Thyroid gland (tissue), 4 donors: ENCODE measurements at regions not wholly inside any gene's neighbourhood (a gene's known extent, or its start where the extent isn't known, plus 50 kb on each side); places are given as distances from the start of the nearest gene placed in this dataset.

Experiments used
- DNase-seq, 2 donors: peaks; one replicate each; pipeline ENCODE4 v3.0.0-alpha.2; 2019
- H3K27ac ChIP-seq, 3 donors: fragments of 200-600 bp; sonication (generic); 1 replicate in 2 of 3; 2 replicates in 1 of 3; pipeline ENCODE4 v1.5.1; 2016 to 2019; ENCODE audit warnings: mild to moderate bottlenecking in 1 of 3, moderate library complexity in 1 of 3
- H3K27me3 ChIP-seq: fragments of 200-600 bp; sonication (generic); one replicate; pipeline ENCODE4 v1.5.1; 2019
- H3K36me3 ChIP-seq, 2 donors: fragments of 200-600 bp; sonication (generic); one replicate each; pipeline ENCODE4 v1.5.1; 2016 to 2019
- H3K4me1 ChIP-seq, 2 donors: fragments of 200-600 bp; sonication (generic); one replicate each; pipeline ENCODE4 v1.5.1; 2017 to 2019
- H3K4me3 ChIP-seq, 3 donors: fragments of 200-600 bp; sonication (generic); replicated peaks in 1 of 3; 1 replicate in 2 of 3; 2 replicates in 1 of 3; pipeline ENCODE4 v1.5.1; 2016; ENCODE audit warnings: mild to moderate bottlenecking in 1 of 3
- H3K9me3 ChIP-seq: fragments of 200-600 bp; sonication (generic); one replicate; pipeline ENCODE4 v1.5.1; 2017
- POLR2A ChIP-seq, 2 donors: fragments of 450-650 bp; IDR thresholded peaks; one replicate each; pipeline ENCODE4 v1.6.1; 2017; ENCODE audit warnings: antibody characterized with exemption in 2 of 2, mild to moderate bottlenecking in 2 of 2, moderate library complexity in 1 of 2
- WGBS, 2 donors: methylation state at CpG; one replicate each; pipeline ENCODE4 v1.1.5; 2017; 5-methylcytosine and 5-hydroxymethylcytosine counted together
- intact Hi-C: fragments of 100-400 bp; cut with DNase I; formaldehyde crosslinking; loops from one replicate; pipeline ENCODE4 v1.15.1; 2023
- TF ChIP-seq, protein P1 (sequence below), 6 experiments: fragments of 200-600 bp in 3 of 6; fragments of 450-650 bp in 3 of 6; sonication (generic) in 3 of 6; IDR thresholded peaks; one replicate each; pipeline ENCODE4 v1.5.1; 2016 to 2019; ENCODE audit warnings: antibody characterized with exemption in 6 of 6, mild to moderate bottlenecking in 2 of 6, inconsistent platforms in 1 of 6, moderate library complexity in 1 of 6

DNA sequence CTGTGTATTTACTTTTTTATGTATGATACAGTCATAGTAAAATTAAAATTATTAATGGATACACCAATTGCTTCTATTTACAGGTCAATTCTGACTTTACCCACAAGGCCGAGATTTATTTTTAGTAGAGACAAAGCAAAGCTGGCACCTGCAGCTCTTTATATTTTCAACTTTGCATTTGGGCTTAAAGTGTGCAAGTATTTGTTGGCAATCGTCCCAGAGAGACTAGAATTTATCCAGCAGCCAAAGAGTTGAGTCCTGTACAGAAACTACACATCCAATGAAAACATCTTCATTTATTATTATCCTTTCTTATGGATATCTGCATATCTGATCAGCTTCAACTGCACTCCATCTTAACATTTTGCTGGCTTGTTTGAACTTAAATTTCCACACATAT is 485.6 kb downstream of the SOX11 start:
- Histone ChIP-seq H3K27ac (no peak overlapping the region), H3K27me3 (no peaks in the 10 kb centered on the region), H3K36me3 (no peaks in the 10 kb centered on the region), H3K4me1 (peaks cover 17 to 19% of the 10 kb centered on the region in 2 donors), H3K9me3 (no peaks in the 10 kb centered on the region), H3K4me3 (no peak overlapping the region)
- intact Hi-C loops: no loop called here
- TF ChIP-seq, protein P1, sequence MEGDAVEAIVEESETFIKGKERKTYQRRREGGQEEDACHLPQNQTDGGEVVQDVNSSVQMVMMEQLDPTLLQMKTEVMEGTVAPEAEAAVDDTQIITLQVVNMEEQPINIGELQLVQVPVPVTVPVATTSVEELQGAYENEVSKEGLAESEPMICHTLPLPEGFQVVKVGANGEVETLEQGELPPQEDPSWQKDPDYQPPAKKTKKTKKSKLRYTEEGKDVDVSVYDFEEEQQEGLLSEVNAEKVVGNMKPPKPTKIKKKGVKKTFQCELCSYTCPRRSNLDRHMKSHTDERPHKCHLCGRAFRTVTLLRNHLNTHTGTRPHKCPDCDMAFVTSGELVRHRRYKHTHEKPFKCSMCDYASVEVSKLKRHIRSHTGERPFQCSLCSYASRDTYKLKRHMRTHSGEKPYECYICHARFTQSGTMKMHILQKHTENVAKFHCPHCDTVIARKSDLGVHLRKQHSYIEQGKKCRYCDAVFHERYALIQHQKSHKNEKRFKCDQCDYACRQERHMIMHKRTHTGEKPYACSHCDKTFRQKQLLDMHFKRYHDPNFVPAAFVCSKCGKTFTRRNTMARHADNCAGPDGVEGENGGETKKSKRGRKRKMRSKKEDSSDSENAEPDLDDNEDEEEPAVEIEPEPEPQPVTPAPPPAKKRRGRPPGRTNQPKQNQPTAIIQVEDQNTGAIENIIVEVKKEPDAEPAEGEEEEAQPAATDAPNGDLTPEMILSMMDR (IDR thresholded peaks at IDR 0.05): no peak
- TF ChIP-seq POLR2A (IDR thresholded peaks at IDR 0.05): no peak
- DNase-seq: no peak
- 29% methylated on average over 2 of the region's 2 CpGs for WGBS, 2 donors

DNA sequence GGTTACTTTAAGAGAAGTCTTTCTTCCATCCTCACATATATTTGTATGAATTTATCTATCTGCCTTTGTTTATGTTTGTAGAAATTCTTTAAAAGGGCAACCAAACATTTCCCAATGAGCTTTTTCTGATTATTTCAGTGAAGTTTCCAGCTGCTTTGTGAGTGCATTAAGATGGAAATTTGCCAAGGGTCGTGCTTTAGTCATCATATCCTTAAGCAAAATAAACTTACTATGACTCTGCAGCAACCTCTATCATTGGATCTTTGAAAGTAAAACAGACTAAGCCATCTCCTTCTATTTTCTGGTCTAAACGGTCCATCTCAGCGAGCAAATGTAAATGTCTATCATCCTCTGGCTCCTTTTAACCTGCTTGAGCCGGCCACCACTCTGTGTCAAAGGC is 489.3 kb downstream of the SOX11 start:
- intact Hi-C loops: no loop called here

DNA sequence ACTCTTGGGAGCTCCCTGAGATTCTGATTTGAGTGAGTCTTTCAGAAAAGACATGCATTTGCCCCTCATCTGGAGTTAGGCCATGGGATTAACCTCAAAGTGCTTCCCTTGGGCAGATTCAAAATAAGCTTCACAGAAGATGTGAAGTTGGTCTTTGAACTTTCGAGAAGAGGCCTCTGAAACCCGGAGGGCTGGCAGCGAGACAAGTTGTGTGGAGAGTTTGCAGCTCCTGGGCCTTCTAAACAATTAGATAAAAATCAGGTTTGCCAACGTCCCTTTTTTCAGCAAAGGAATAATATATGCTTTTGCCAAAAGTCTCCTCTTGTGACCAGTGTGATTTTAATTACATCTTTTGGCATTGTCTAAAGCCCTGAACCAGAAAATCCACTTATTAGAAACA is 489.7 kb downstream of the SOX11 start:
- intact Hi-C loops: no loop called here
- Histone ChIP-seq H3K27me3 (no peaks in the 10 kb centered on the region), H3K9me3 (no peaks in the 10 kb centered on the region), H3K36me3 (no peaks in the 10 kb centered on the region), H3K4me3 (no peak overlapping the region), H3K4me1 (peaks cover 45 to 60% of the 10 kb centered on the region in 2 donors), H3K27ac (peak overlapping the region; percentile 70 to 92 (median 79))
- 4 to 10% methylated on average over 4 of the region's 4 CpGs for WGBS, 2 donors
- DNase-seq: peak; percentile 93 to 94
- no peak for TF ChIP-seq POLR2A (IDR thresholded peaks at IDR 0.05)
- TF ChIP-seq, protein P1 (IDR thresholded peaks at IDR 0.05): no peak

More for the DNA sequence above, 489.3 kb downstream of the SOX11 start:
- H3K4me3 ChIP-seq: no peak overlapping the region
- H3K27ac ChIP-seq: peak overlapping the region; percentile 58 to 92 (median 79)
- WGBS, 2 donors: 16 to 20% methylated on average over 4 of the region's 4 CpGs
- H3K27me3 ChIP-seq: no peaks in the 10 kb centered on the region
- DNase-seq: no peak
- H3K4me1 ChIP-seq: peaks cover 41 to 56% of the 10 kb centered on the region in 2 donors
- no peaks in the 10 kb centered on the region for H3K36me3 ChIP-seq
- no peak for TF ChIP-seq POLR2A (IDR thresholded peaks at IDR 0.05)
- TF ChIP-seq, protein P1 (IDR thresholded peaks at IDR 0.05): no peak
- no peaks in the 10 kb centered on the region for H3K9me3 ChIP-seq

- Histone ChIP-seq H3K36me3 (no peaks in the 10 kb centered on the region), H3K27me3 (no peaks in the 10 kb centered on the region), H3K4me1 (peaks cover 52 to 69% of the 10 kb centered on the region in 2 donors), H3K4me3 (no peak overlapping the region), H3K9me3 (no peaks in the 10 kb centered on the region), H3K27ac (peak overlapping the region; percentile 70 to 92 (median 79))
- WGBS, 2 donors: 83 to 88% methylated on average over 1 of the region's 1 CpG
- TF ChIP-seq POLR2A (IDR thresholded peaks at IDR 0.05): no peak
- TF ChIP-seq, protein P1 (IDR thresholded peaks at IDR 0.05): no peak
- no peak for DNase-seq
- intact Hi-C loops: no loop called here
Observed at GRCh38 chr2:6183226-6183625, 491.0 kb downstream of the SOX11 start.

- Histone ChIP-seq H3K27me3 (no peaks in the 10 kb centered on the region), H3K4me1 (peaks cover 52 to 69% of the 10 kb centered on the region in 2 donors), H3K4me3 (no peak overlapping the region), H3K9me3 (no peaks in the 10 kb centered on the region), H3K27ac (peak overlapping the region; percentile 79 to 92 (median 85)), H3K36me3 (no peaks in the 10 kb centered on the region)
- TF ChIP-seq POLR2A (IDR thresholded peaks at IDR 0.05): peak in 1 of 2 donors; percentile 9
- TF ChIP-seq, protein P1 (IDR thresholded peaks at IDR 0.05): peak in 1 of 6 experiments; percentile 9
- 29 to 31% methylated on average over 13 of the region's 13 CpGs for WGBS, 2 donors
- peak; percentile 58 to 63 for DNase-seq
- intact Hi-C loops: no loop called here
Observed at GRCh38 chr2:6184532-6185292, 492.5 kb downstream of the SOX11 start.
